Glomerular endothelial cell (primary cell): ENCODE measurements at regions not wholly inside any gene's neighbourhood (a gene's known extent, or its start where the extent isn't known, plus 50 kb on each side); places are given as distances from the start of the nearest gene placed in this dataset.
"Not testable (repeated sequence)": the region's sequence is repeated elsewhere in the genome, so short reads cannot be mapped to it uniquely, and the experiment has no call there.

Source experiments
- DNase-seq: peaks from one replicate; pipeline ENCODE4 v3.0.0-alpha.2; 2011; ENCODE audit warnings: low read depth, low spot score; ENCODE audit errors: extremely low read depth

GRCh38 chr6:27047725-27048124, 199.8 kb upstream of the PRSS16 start:
- not testable (repeated sequence) for DNase-seq

- DNase-seq, result no peak
Observed at GRCh38 chr6:27049863-27050781, 197.4 kb upstream of the PRSS16 start.

- DNase-seq, result not testable (repeated sequence)
Observed at GRCh38 chr6:27052082-27052730, 195.3 kb upstream of the PRSS16 start.

- no peak for DNase-seq
Observed at GRCh38 chr6:27052731-27053082, 194.8 kb upstream of the PRSS16 start.

- no peak for DNase-seq
Observed at GRCh38 chr6:27053738-27054137, 193.8 kb upstream of the PRSS16 start.

- DNase-seq, result no peak
Observed at GRCh38 chr6:27056615-27057014, 190.9 kb upstream of the PRSS16 start.

GRCh38 chr6:27059621-27060425, 187.7 kb upstream of the PRSS16 start:
- no peak for DNase-seq

- no peak for DNase-seq
Observed at GRCh38 chr6:27061235-27061993, 186.1 kb upstream of the PRSS16 start.

GRCh38 chr6:27062755-27063154, 184.7 kb upstream of the PRSS16 start:
- DNase-seq, result no peak

GRCh38 chr6:27065183-27065582, 182.3 kb upstream of the PRSS16 start:
- DNase-seq, result no peak

- no peak for DNase-seq
Observed at GRCh38 chr6:27066381-27066780, 181.1 kb upstream of the PRSS16 start.

GRCh38 chr6:27066802-27067201, 180.7 kb upstream of the PRSS16 start:
- no peak for DNase-seq

- no peak for DNase-seq
Observed at GRCh38 chr6:27073441-27073840, 174.1 kb upstream of the PRSS16 start.

GRCh38 chr6:27076116-27076515, 171.4 kb upstream of the PRSS16 start:
- DNase-seq, result no peak

- DNase-seq, result no peak
Observed at GRCh38 chr6:27078734-27079357, 168.7 kb upstream of the PRSS16 start.

GRCh38 chr6:27081188-27081587, 166.3 kb upstream of the PRSS16 start:
- DNase-seq, result no peak

GRCh38 chr6:27081931-27082330, 165.6 kb upstream of the PRSS16 start:
- DNase-seq, result no peak

GRCh38 chr6:27088068-27088467, 159.4 kb upstream of the PRSS16 start:
- DNase-seq, result no peak

- DNase-seq, result no peak
Observed at GRCh38 chr6:27091661-27092315, 155.7 kb upstream of the PRSS16 start.

GRCh38 chr6:27092316-27092692, 155.2 kb upstream of the PRSS16 start:
- DNase-seq, result no peak
